Ramos (cell line): ENCODE measurements at regions not wholly inside any gene's neighbourhood (a gene's known extent, or its start where the extent isn't known, plus 50 kb on each side); places are given as distances from the start of the nearest gene placed in this dataset.

Source experiments
- in situ Hi-C: fragments of 300-500 bp; cut with MboI; formaldehyde crosslinking; loops from one replicate; pipeline ENCODE4 v1.14.3; 2022; ENCODE audit warnings: low sequenced_read_pairs; ENCODE audit not compliant: unreplicated experiment

- in situ Hi-C loops: no loop called here
Measured at GRCh38 chr4:148975464-148975863, 533.2 kb upstream of the NR3C2 start.

GRCh38 chr4:148965080-148965479 lies 522.9 kb upstream of the NR3C2 start:
- in situ Hi-C loops: no loop called here

GRCh38 chr4:148964456-148964855 lies 522.2 kb upstream of the NR3C2 start:
- in situ Hi-C loops: no loop called here

- in situ Hi-C loops: no loop called here
Measured at GRCh38 chr4:148962539-148963290, 520.5 kb upstream of the NR3C2 start.

GRCh38 chr4:148961526-148961925 lies 519.3 kb upstream of the NR3C2 start:
- in situ Hi-C loops: no loop called here

- in situ Hi-C loops: no loop called here
Measured at GRCh38 chr4:148958317-148958716, 516.1 kb upstream of the NR3C2 start.

GRCh38 chr4:148955564-148956297 lies 513.5 kb upstream of the NR3C2 start:
- in situ Hi-C loops: no loop called here

- in situ Hi-C loops: no loop called here
Measured at GRCh38 chr4:148954011-148954749, 512.0 kb upstream of the NR3C2 start.

GRCh38 chr4:148951346-148951745 lies 509.1 kb upstream of the NR3C2 start:
- in situ Hi-C loops: no loop called here

GRCh38 chr4:148946271-148946670 lies 504.1 kb upstream of the NR3C2 start:
- in situ Hi-C loops: no loop called here

GRCh38 chr4:148944839-148945219 lies 502.6 kb upstream of the NR3C2 start:
- in situ Hi-C loops: no loop called here

- in situ Hi-C loops: no loop called here
Measured at GRCh38 chr4:148944136-148944838, 502.1 kb upstream of the NR3C2 start.

- in situ Hi-C loops: no loop called here
Measured at GRCh38 chr4:148934926-148935578, 492.8 kb upstream of the NR3C2 start.

- in situ Hi-C loops: no loop called here
Measured at GRCh38 chr4:148926276-148927260, 484.4 kb upstream of the NR3C2 start.

- in situ Hi-C loops: no loop called here
Measured at GRCh38 chr4:148923881-148924280, 481.7 kb upstream of the NR3C2 start.

- in situ Hi-C loops: no loop called here
Measured at GRCh38 chr4:148922497-148922896, 480.3 kb upstream of the NR3C2 start.

GRCh38 chr4:148914734-148915133 lies 472.5 kb upstream of the NR3C2 start:
- in situ Hi-C loops: no loop called here

- in situ Hi-C loops: no loop called here
Measured at GRCh38 chr4:148914301-148914700, 472.1 kb upstream of the NR3C2 start.

GRCh38 chr4:148903388-148903787 lies 461.2 kb upstream of the NR3C2 start:
- in situ Hi-C loops: no loop called here
